ENCODE measurements at regions not wholly inside any gene's neighbourhood (a gene's known extent, or its start where the extent isn't known, plus 50 kb on each side); places are given as distances from the start of the nearest gene placed in this dataset.
"Not testable (repeated sequence)": the region's sequence is repeated elsewhere in the genome, so short reads cannot be mapped to it uniquely, and the experiment has no call there.

- peak; percentile 67 for DNase-seq
Measured at GRCh38 chr7:81887098-81888090, 117.5 kb upstream of the HGF start.

GRCh38 chr7:81886211-81886764 lies 116.4 kb upstream of the HGF start:
- no peak for DNase-seq

- no peak for DNase-seq
Measured at GRCh38 chr7:81884817-81885216, 115.0 kb upstream of the HGF start.

GRCh38 chr7:81883801-81884393 lies 114.0 kb upstream of the HGF start:
- no peak for DNase-seq

GRCh38 chr7:81882086-81882485 lies 112.2 kb upstream of the HGF start:
- no peak for DNase-seq

GRCh38 chr7:81877890-81878289 lies 108.0 kb upstream of the HGF start:
- no peak for DNase-seq

GRCh38 chr7:81873559-81873958 lies 103.7 kb upstream of the HGF start:
- no peak for DNase-seq

GRCh38 chr7:81871606-81872265 lies 101.9 kb upstream of the HGF start:
- DNase-seq, result no peak

GRCh38 chr7:81870608-81871007 lies 100.8 kb upstream of the HGF start:
- DNase-seq, result no peak

- no peak for DNase-seq
Measured at GRCh38 chr7:81869670-81870069, 99.8 kb upstream of the HGF start.

- DNase-seq, result no peak
Measured at GRCh38 chr7:81865754-81866153, 95.9 kb upstream of the HGF start.

GRCh38 chr7:81859433-81859832 lies 89.6 kb upstream of the HGF start:
- DNase-seq, result no peak

GRCh38 chr7:81858820-81859219 lies 89.0 kb upstream of the HGF start:
- not testable (repeated sequence) for DNase-seq

GRCh38 chr7:81857385-81857784 lies 87.5 kb upstream of the HGF start:
- no peak for DNase-seq

- DNase-seq, result no peak
Measured at GRCh38 chr7:81854518-81854917, 84.7 kb upstream of the HGF start.

- no peak for DNase-seq
Measured at GRCh38 chr7:81852701-81853100, 82.9 kb upstream of the HGF start.

GRCh38 chr7:81851413-81851812 lies 81.6 kb upstream of the HGF start:
- DNase-seq, result no peak

- DNase-seq, result no peak
Measured at GRCh38 chr7:81846398-81846797, 76.6 kb upstream of the HGF start.

- DNase-seq, result peak; percentile 78
Measured at GRCh38 chr7:81845744-81846241, 75.9 kb upstream of the HGF start.

- not testable (repeated sequence) for DNase-seq
Measured at GRCh38 chr7:81843657-81844056, 73.8 kb upstream of the HGF start.

GRCh38 chr7:81842361-81842760 lies 72.5 kb upstream of the HGF start:
- no peak for DNase-seq

GRCh38 chr7:81839708-81840369 lies 70.0 kb upstream of the HGF start:
- DNase-seq, result no peak

GRCh38 chr7:81833401-81833800 lies 63.6 kb upstream of the HGF start:
- DNase-seq, result no peak
